ENCODE measurements at regions not wholly inside any gene's neighbourhood (a gene's known extent, or its start where the extent isn't known, plus 50 kb on each side); places are given as distances from the start of the nearest gene placed in this dataset.

- no peaks in the 10 kb centered on the region for H3K9me3 ChIP-seq (ENCODE audit: low read length)
Observed at GRCh38 chr1:88126467-88126866, 557.6 kb upstream of the PKN2 start.

DNA sequence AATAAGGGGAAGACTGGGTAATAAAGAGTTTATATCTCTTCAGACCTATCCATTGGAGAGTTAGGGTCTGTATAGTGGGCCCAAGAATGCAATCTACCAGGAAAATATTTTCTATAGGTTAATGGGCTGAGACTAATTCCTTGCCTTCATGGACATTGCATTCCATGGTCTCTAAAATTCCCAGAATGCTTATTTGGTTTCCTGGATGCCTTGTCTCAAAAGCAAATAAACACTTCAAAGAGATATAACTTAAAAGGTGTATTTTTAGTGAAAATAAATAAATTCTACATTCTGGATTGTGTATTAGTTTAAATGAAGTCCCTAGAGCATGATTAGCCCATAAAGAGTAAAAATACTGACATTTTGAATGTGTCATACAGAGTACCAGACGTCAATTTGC lies 550.1 kb upstream of the PKN2 start:
- H3K4me1 ChIP-seq (ENCODE audit: insufficient read depth, low read length, severe bottlenecking), result no peaks in the 10 kb centered on the region
- no peaks in the 10 kb centered on the region for H3F3A ChIP-seq (ENCODE audit: insufficient read depth, low read length)
- TF ChIP-seq EZH2 (IDR thresholded peaks at IDR 0.05; ENCODE audit: borderline replicate concordance, low read length), result no peak
- TF ChIP-seq, protein P1, sequence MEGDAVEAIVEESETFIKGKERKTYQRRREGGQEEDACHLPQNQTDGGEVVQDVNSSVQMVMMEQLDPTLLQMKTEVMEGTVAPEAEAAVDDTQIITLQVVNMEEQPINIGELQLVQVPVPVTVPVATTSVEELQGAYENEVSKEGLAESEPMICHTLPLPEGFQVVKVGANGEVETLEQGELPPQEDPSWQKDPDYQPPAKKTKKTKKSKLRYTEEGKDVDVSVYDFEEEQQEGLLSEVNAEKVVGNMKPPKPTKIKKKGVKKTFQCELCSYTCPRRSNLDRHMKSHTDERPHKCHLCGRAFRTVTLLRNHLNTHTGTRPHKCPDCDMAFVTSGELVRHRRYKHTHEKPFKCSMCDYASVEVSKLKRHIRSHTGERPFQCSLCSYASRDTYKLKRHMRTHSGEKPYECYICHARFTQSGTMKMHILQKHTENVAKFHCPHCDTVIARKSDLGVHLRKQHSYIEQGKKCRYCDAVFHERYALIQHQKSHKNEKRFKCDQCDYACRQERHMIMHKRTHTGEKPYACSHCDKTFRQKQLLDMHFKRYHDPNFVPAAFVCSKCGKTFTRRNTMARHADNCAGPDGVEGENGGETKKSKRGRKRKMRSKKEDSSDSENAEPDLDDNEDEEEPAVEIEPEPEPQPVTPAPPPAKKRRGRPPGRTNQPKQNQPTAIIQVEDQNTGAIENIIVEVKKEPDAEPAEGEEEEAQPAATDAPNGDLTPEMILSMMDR (IDR thresholded peaks at IDR 0.05; ENCODE audit: low read length), result no peak
- no peak overlapping the region for H3K9ac ChIP-seq (ENCODE audit: low read length)
- no peaks in the 10 kb centered on the region for H3K27me3 ChIP-seq (ENCODE audit: insufficient read depth, low read length)
- H3K79me2 ChIP-seq (ENCODE audit: insufficient read depth, low read length), result no peaks in the 10 kb centered on the region
- H3K4me2 ChIP-seq (ENCODE audit: low read length), result no peak overlapping the region
- H4K20me1 ChIP-seq (ENCODE audit: insufficient read depth, low read length), result no peaks in the 10 kb centered on the region
- H3K27ac ChIP-seq (ENCODE audit: low read depth, low read length, poor library complexity, severe bottlenecking), result no peak overlapping the region
- no peaks in the 10 kb centered on the region for H3K36me3 ChIP-seq (ENCODE audit: insufficient read depth, low read length)
- H3K9me2 ChIP-seq (ENCODE audit: low read depth, low read length), result no peaks in the 10 kb centered on the region
- no peaks in the 10 kb centered on the region for H3K9me3 ChIP-seq (ENCODE audit: low read length)
- H3K4me3 ChIP-seq (ENCODE audit: low read depth, low read length, poor library complexity, severe bottlenecking), result no peak overlapping the region
- no peak overlapping the region for H2AFZ ChIP-seq (ENCODE audit: low read length)

More at GRCh38 chr1:88126467-88126866, 557.6 kb upstream of the PKN2 start:
- Histone ChIP-seq H3K4me3 (ENCODE audit: low read depth, low read length, poor library complexity, severe bottlenecking) (no peak overlapping the region), H3K9me2 (ENCODE audit: low read depth, low read length) (no peaks in the 10 kb centered on the region), H3K27me3 (ENCODE audit: insufficient read depth, low read length) (no peaks in the 10 kb centered on the region), H3K4me1 (ENCODE audit: insufficient read depth, low read length, severe bottlenecking) (no peaks in the 10 kb centered on the region), H3K27ac (ENCODE audit: low read depth, low read length, poor library complexity, severe bottlenecking) (no peak overlapping the region), H3K36me3 (ENCODE audit: insufficient read depth, low read length) (no peaks in the 10 kb centered on the region), H3K79me2 (ENCODE audit: insufficient read depth, low read length) (no peaks in the 10 kb centered on the region), H2AFZ (ENCODE audit: low read length) (no peak overlapping the region), H4K20me1 (ENCODE audit: insufficient read depth, low read length) (no peaks in the 10 kb centered on the region), H3F3A (ENCODE audit: insufficient read depth, low read length) (no peaks in the 10 kb centered on the region), H3K9ac (ENCODE audit: low read length) (no peak overlapping the region), H3K4me2 (ENCODE audit: low read length) (no peak overlapping the region)
- no peak for TF ChIP-seq EZH2 (IDR thresholded peaks at IDR 0.05; ENCODE audit: borderline replicate concordance, low read length)
- TF ChIP-seq, protein P1 (IDR thresholded peaks at IDR 0.05; ENCODE audit: low read length), result no peak

- no peaks in the 10 kb centered on the region for H3K4me1 ChIP-seq (ENCODE audit: insufficient read depth, low read length, severe bottlenecking)
- no peaks in the 10 kb centered on the region for H3K27me3 ChIP-seq (ENCODE audit: insufficient read depth, low read length)
- no peak overlapping the region for H3K4me3 ChIP-seq (ENCODE audit: low read depth, low read length, poor library complexity, severe bottlenecking)
- TF ChIP-seq EZH2 (IDR thresholded peaks at IDR 0.05; ENCODE audit: borderline replicate concordance, low read length), result no peak
- TF ChIP-seq, protein P1 (IDR thresholded peaks at IDR 0.05; ENCODE audit: low read length), result no peak
- H3K36me3 ChIP-seq (ENCODE audit: insufficient read depth, low read length), result no peaks in the 10 kb centered on the region
- H3K9ac ChIP-seq (ENCODE audit: low read length), result no peak overlapping the region
- no peak overlapping the region for H3K4me2 ChIP-seq (ENCODE audit: low read length)
- H3F3A ChIP-seq (ENCODE audit: insufficient read depth, low read length), result no peaks in the 10 kb centered on the region
- H3K27ac ChIP-seq (ENCODE audit: low read depth, low read length, poor library complexity, severe bottlenecking), result no peak overlapping the region
- no peaks in the 10 kb centered on the region for H4K20me1 ChIP-seq (ENCODE audit: insufficient read depth, low read length)
- H2AFZ ChIP-seq (ENCODE audit: low read length), result no peak overlapping the region
- no peaks in the 10 kb centered on the region for H3K79me2 ChIP-seq (ENCODE audit: insufficient read depth, low read length)
- no peaks in the 10 kb centered on the region for H3K9me3 ChIP-seq (ENCODE audit: low read length)
- H3K9me2 ChIP-seq (ENCODE audit: low read depth, low read length), result no peaks in the 10 kb centered on the region
Observed at GRCh38 chr1:88134983-88135921, 548.8 kb upstream of the PKN2 start.

Measured in OCI-LY1 (cell line).